ENCODE measurements at regions not wholly inside any gene's neighbourhood (a gene's known extent, or its start where the extent isn't known, plus 50 kb on each side); places are given as distances from the start of the nearest gene placed in this dataset.
A peak's percentile ranks its signal among the peaks of the same experiment; 100 is the strongest.

GRCh38 chr12:115362339-115362976 lies 678.5 kb upstream of the TBX3 start:
- no peak for DNase-seq (ENCODE audit: low read depth)
- H3K4me3 ChIP-seq (ENCODE audit: low read depth, low read length), result no peak overlapping the region
- no peak for TF ChIP-seq MYC (IDR thresholded peaks at IDR 0.05; ENCODE audit: low read depth, low read length)
- no peak for TF ChIP-seq MAX (IDR thresholded peaks at IDR 0.05; ENCODE audit: low read depth, low read length)
- no peak for TF ChIP-seq POLR2A (IDR thresholded peaks at IDR 0.05; ENCODE audit: extremely low read depth, insufficient read length)
- TF ChIP-seq, protein P1, sequence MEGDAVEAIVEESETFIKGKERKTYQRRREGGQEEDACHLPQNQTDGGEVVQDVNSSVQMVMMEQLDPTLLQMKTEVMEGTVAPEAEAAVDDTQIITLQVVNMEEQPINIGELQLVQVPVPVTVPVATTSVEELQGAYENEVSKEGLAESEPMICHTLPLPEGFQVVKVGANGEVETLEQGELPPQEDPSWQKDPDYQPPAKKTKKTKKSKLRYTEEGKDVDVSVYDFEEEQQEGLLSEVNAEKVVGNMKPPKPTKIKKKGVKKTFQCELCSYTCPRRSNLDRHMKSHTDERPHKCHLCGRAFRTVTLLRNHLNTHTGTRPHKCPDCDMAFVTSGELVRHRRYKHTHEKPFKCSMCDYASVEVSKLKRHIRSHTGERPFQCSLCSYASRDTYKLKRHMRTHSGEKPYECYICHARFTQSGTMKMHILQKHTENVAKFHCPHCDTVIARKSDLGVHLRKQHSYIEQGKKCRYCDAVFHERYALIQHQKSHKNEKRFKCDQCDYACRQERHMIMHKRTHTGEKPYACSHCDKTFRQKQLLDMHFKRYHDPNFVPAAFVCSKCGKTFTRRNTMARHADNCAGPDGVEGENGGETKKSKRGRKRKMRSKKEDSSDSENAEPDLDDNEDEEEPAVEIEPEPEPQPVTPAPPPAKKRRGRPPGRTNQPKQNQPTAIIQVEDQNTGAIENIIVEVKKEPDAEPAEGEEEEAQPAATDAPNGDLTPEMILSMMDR (IDR thresholded peaks at IDR 0.05; ENCODE audit: low read depth, low read length), result no peak

- no peak for TF ChIP-seq MYC (IDR thresholded peaks at IDR 0.05; ENCODE audit: low read depth, low read length)
- no peak for TF ChIP-seq MAX (IDR thresholded peaks at IDR 0.05; ENCODE audit: low read depth, low read length)
- TF ChIP-seq, protein P1 (IDR thresholded peaks at IDR 0.05; ENCODE audit: low read depth, low read length), result no peak
- TF ChIP-seq POLR2A (IDR thresholded peaks at IDR 0.05; ENCODE audit: extremely low read depth, insufficient read length), result no peak
- no peak for DNase-seq (ENCODE audit: low read depth)
- H3K4me3 ChIP-seq (ENCODE audit: low read depth, low read length), result no peak overlapping the region
Observed at GRCh38 chr12:115357681-115358080, 673.7 kb upstream of the TBX3 start.

DNA sequence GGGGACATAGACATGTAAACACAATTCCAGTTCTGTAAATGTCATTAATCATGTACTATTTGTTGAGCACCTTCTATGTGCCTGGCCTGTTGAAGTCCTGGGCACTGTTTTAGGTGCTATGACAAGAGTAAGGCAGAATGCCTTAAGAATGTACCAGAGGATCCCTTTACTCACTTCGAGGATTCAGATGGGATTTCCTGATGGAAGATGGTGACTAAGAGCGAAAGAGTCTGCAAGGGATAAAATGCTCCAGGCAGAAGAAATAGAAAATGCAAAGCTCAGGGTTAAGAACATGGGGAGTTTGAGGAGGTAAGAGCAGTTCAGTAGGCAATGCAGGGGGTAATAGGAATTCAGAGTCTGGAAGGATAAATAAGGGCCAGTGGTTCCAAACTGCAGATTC lies 671.3 kb upstream of the TBX3 start:
- H3K4me3 ChIP-seq (ENCODE audit: low read depth, low read length), result no peak overlapping the region
- DNase-seq (ENCODE audit: low read depth), result no peak
- TF ChIP-seq MAX (IDR thresholded peaks at IDR 0.05; ENCODE audit: low read depth, low read length) (no peak), POLR2A (IDR thresholded peaks at IDR 0.05; ENCODE audit: extremely low read depth, insufficient read length) (no peak), MYC (IDR thresholded peaks at IDR 0.05; ENCODE audit: low read depth, low read length) (no peak)
- TF ChIP-seq, protein P1 (IDR thresholded peaks at IDR 0.05; ENCODE audit: low read depth, low read length), result no peak

DNA sequence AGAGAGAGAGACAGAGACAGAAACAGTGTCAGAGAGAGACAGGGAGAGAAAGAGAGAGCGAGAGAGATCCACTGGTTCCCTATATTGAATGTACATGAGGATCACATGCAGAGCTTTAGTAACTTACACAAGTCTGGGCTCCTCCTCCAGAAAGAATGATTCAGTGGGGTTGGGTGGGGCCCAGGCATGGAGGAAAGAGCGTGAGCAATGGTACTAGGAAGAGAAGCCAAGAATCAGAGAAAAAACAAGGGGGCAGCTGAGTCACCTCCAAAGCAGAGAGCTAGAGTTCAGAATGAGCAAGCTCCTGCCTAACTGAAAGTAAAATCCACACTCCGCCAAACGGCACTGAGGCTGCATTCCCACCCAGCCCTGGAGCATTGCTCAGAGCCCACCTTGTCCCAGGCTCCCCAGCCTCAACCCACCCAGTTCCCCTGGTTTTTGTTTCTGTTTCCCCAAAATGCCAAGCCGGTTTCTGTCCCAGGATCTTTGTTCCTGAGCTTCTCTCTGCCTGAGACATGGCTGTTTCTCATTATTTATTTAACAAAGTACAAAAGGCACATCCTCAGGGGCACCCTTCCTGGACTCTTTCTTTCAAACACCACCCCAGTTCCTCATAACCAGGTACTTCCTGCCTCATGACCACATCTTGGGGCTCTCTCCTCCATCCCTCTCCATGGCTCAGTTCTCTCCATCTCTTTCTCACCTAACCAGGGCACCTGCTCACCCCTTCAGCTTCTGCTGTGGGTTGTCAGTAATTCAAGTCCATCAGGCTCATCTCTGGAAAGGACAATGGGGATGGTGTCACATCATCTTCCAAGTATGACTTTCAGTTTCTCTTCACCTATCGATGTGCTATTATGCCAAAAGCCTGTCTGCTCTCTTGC lies 670.3 kb upstream of the TBX3 start:
- peak; percentile 28 for DNase-seq (ENCODE audit: low read depth)
- H3K4me3 ChIP-seq (ENCODE audit: low read depth, low read length), result no peak overlapping the region
- TF ChIP-seq POLR2A (IDR thresholded peaks at IDR 0.05; ENCODE audit: extremely low read depth, insufficient read length), result no peak
- TF ChIP-seq, protein P1 (IDR thresholded peaks at IDR 0.05; ENCODE audit: low read depth, low read length), result no peak
- no peak for TF ChIP-seq MYC (IDR thresholded peaks at IDR 0.05; ENCODE audit: low read depth, low read length)
- no peak for TF ChIP-seq MAX (IDR thresholded peaks at IDR 0.05; ENCODE audit: low read depth, low read length)

DNA sequence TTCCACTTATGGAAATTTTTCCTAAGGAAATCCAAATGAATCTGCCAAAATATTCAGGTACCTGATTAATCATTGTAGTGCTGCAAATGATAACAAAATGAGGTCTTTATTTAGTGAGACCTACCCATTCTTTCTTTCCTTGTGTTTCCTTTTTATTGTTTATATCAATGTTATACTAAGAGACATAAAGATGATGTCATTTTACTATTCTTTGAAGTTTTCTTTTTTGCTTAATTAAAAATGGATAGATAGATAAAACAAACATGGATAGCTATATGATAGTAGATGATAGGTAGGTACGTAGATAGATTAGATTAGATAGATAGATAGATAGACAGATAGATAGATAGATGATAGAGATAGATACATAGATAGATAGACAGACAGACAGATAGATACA lies 669.5 kb upstream of the TBX3 start:
- H3K4me3 ChIP-seq (ENCODE audit: low read depth, low read length), result no peak overlapping the region
- TF ChIP-seq, protein P1 (IDR thresholded peaks at IDR 0.05; ENCODE audit: low read depth, low read length), result no peak
- no peak for TF ChIP-seq POLR2A (IDR thresholded peaks at IDR 0.05; ENCODE audit: extremely low read depth, insufficient read length)
- no peak for TF ChIP-seq MAX (IDR thresholded peaks at IDR 0.05; ENCODE audit: low read depth, low read length)
- TF ChIP-seq MYC (IDR thresholded peaks at IDR 0.05; ENCODE audit: low read depth, low read length), result no peak
- no peak for DNase-seq (ENCODE audit: low read depth)
